GM23338 (cell line): ENCODE measurements at regions not wholly inside any gene's neighbourhood (a gene's known extent, or its start where the extent isn't known, plus 50 kb on each side); places are given as distances from the start of the nearest gene placed in this dataset.
"Not testable (repeated sequence)": the region's sequence is repeated elsewhere in the genome, so short reads cannot be mapped to it uniquely, and the experiment has no call there.

Source experiments
- ATAC-seq: fragments of 200-7000 bp; cut with Tn5 transposase; 3 replicates; pipeline ENCODE4 v1.9.1; 2020
- DNase-seq: peaks from one replicate; pipeline ENCODE4 v3.0.0-alpha.2; 2015; ENCODE audit warnings: low spot score
- H2AFZ ChIP-seq: fragments of 200-600 bp; sonication (generic); 2 replicates; pipeline ENCODE4 v1.8.0; 2016; ENCODE audit warnings: antibody characterized with exemption, mild to moderate bottlenecking, moderate library complexity
- H3F3A ChIP-seq: fragments of 200-600 bp; sonication (generic); replicated peaks from 2 replicates; pipeline ENCODE4 v1.8.0; 2017; ENCODE audit warnings: antibody characterized with exemption, mixed run types, low read depth
- H3K27ac ChIP-seq: fragments of 200-600 bp; sonication (generic); 2 replicates; pipeline ENCODE4 v1.6.1; 2016; ENCODE audit warnings: low read depth
- H3K27me3 ChIP-seq: fragments of 200-600 bp; sonication (generic); 2 replicates; pipeline ENCODE4 v1.8.0; 2016; ENCODE audit warnings: mild to moderate bottlenecking, mixed run types, moderate library complexity; ENCODE audit not compliant: insufficient read depth
- H3K36me3 ChIP-seq: fragments of 200-600 bp; sonication (generic); 2 replicates; pipeline ENCODE4 v1.8.0; 2016; ENCODE audit warnings: mild to moderate bottlenecking; ENCODE audit not compliant: insufficient read depth
- H3K4me1 ChIP-seq: fragments of 200-600 bp; sonication (generic); 2 replicates; pipeline ENCODE4 v1.8.0; 2016; ENCODE audit warnings: mild to moderate bottlenecking, moderate library complexity; ENCODE audit not compliant: insufficient read depth
- H3K4me2 ChIP-seq: fragments of 200-600 bp; sonication (generic); 2 replicates; pipeline ENCODE4 v1.7.1; 2017; ENCODE audit warnings: mixed run types
- H3K4me3 ChIP-seq: fragments of 200-600 bp; sonication (generic); 2 replicates; pipeline ENCODE4 v1.6.1; 2016; ENCODE audit warnings: mixed run types
- H3K79me2 ChIP-seq: fragments of 200-600 bp; sonication (generic); replicated peaks from 2 replicates; pipeline ENCODE4 v1.8.0; 2017; ENCODE audit warnings: mild to moderate bottlenecking; ENCODE audit not compliant: insufficient read depth
- H3K9me2 ChIP-seq: fragments of 200-600 bp; sonication (generic); 2 replicates; pipeline ENCODE4 v1.8.0; 2017; ENCODE audit not compliant: insufficient read depth
- H4K20me1 ChIP-seq: fragments of 200-600 bp; sonication (generic); replicated peaks from 2 replicates; pipeline ENCODE4 v1.8.0; 2017; ENCODE audit warnings: mild to moderate bottlenecking; ENCODE audit not compliant: insufficient read depth
- H3K27ac Mint-ChIP-seq: 2 replicates; pipeline ENCODE4 v1.8.0; 2020; ENCODE audit warnings: inconsistent platforms, mild to moderate bottlenecking, moderate library complexity, mixed read lengths
- H3K27me3 Mint-ChIP-seq: 3 replicates; pipeline ENCODE4 v1.8.0; 2022; ENCODE audit warnings: low read depth, mild to moderate bottlenecking, moderate library complexity, mixed read lengths, inconsistent platforms; ENCODE audit not compliant: insufficient read depth, poor library complexity
- H3K36me3 Mint-ChIP-seq: 3 replicates; pipeline ENCODE4 v1.8.0; 2021; ENCODE audit warnings: low read depth, mild to moderate bottlenecking, inconsistent platforms, moderate library complexity, mixed read lengths
- H3K4me1 Mint-ChIP-seq: 3 replicates; pipeline ENCODE4 v1.8.0; 2020; ENCODE audit warnings: mild to moderate bottlenecking, inconsistent platforms, mixed read lengths
- H3K4me3 Mint-ChIP-seq: 3 replicates; pipeline ENCODE4 v1.8.0; 2021; ENCODE audit warnings: moderate library complexity, mild to moderate bottlenecking, inconsistent platforms, mixed read lengths
- H3K9me3 Mint-ChIP-seq: 3 replicates; pipeline ENCODE4 v1.8.0; 2020; ENCODE audit warnings: moderate library complexity, mild to moderate bottlenecking, inconsistent platforms, mixed read lengths
- CTCF ChIP-seq, 2 experiments: fragments of 200-600 bp in 1 of 2; sonication (generic) in 1 of 2; conservative IDR thresholded peaks; 2 replicates each; pipeline versions ENCODE4 v1.5.1 to v1.6.1; 2016 to 2017; ENCODE audit warnings: antibody characterized with exemption in 2 of 2, low read depth in 2 of 2, mild to moderate bottlenecking in 2 of 2, moderate library complexity in 1 of 2
- ETS1 ChIP-seq: IDR thresholded peaks from 2 replicates; pipeline ENCODE4 v1.6.1; 2016; ENCODE audit warnings: antibody characterized with exemption
- EZH2 ChIP-seq: fragments of 200-600 bp; sonication (generic); IDR thresholded peaks from one replicate; pipeline ENCODE4 v1.8.0; 2017; ENCODE audit warnings: antibody characterized with exemption, mild to moderate bottlenecking, low read depth; ENCODE audit not compliant: unreplicated experiment
- EZH2phosphoT487 ChIP-seq: fragments of 200-600 bp; sonication (generic); IDR thresholded peaks from one replicate; pipeline ENCODE4 v1.8.1; 2018; ENCODE audit warnings: antibody characterized with exemption; ENCODE audit not compliant: unreplicated experiment
- JUNB ChIP-seq: IDR thresholded peaks from one replicate; pipeline ENCODE4 v1.6.1; 2016; ENCODE audit warnings: antibody characterized with exemption; ENCODE audit not compliant: unreplicated experiment
- NANOG ChIP-seq: IDR thresholded peaks from 2 replicates; pipeline ENCODE4 v1.6.1; 2016; ENCODE audit warnings: antibody characterized with exemption, borderline replicate concordance
- POLR2AphosphoS5 ChIP-seq: IDR thresholded peaks from 2 replicates; pipeline ENCODE4 v1.6.1; 2016; ENCODE audit warnings: antibody characterized with exemption, low read depth
- REST ChIP-seq: IDR thresholded peaks from one replicate; pipeline ENCODE4 v1.6.1; 2018; ENCODE audit warnings: antibody characterized with exemption; ENCODE audit not compliant: unreplicated experiment
- STAT1 ChIP-seq: IDR thresholded peaks from one replicate; pipeline ENCODE4 v1.6.1; 2016; ENCODE audit warnings: antibody characterized with exemption; ENCODE audit not compliant: unreplicated experiment
- ZNF114 ChIP-seq: fragments of 250-450 bp; sonication (Bioruptor Pico); IDR thresholded peaks from 2 replicates; pipeline ENCODE4 v1.5.0; 2020; ENCODE audit warnings: mild to moderate bottlenecking, moderate library complexity
- ZNF331 ChIP-seq: fragments of 250-450 bp; sonication (Bioruptor Pico); IDR thresholded peaks from 2 replicates; pipeline ENCODE4 v1.5.0; 2020; ENCODE audit warnings: low read depth, mild to moderate bottlenecking, moderate library complexity

GRCh38 chr2:8144131-8144631 is 537.7 kb upstream of the ID2 start (continued):
- TF ChIP-seq REST (no peak), EZH2phosphoT487 (no peak), ETS1 (no peak), NANOG (no peak), POLR2AphosphoS5 (no peak), JUNB (no peak), ZNF331 (CRISPR knock-in tag) (no peak), ZNF114 (CRISPR knock-in tag) (no peak), STAT1 (no peak)

GRCh38 chr2:8144785-8145184 is 537.1 kb upstream of the ID2 start:
- H2AFZ ChIP-seq, result no peak overlapping the region
- no peak overlapping the region for H3K4me2 ChIP-seq
- DNase-seq, result no peak
- TF ChIP-seq EZH2phosphoT487 (no peak), ZNF331 (CRISPR knock-in tag) (no peak), EZH2 (no peak), CTCF (conservative IDR thresholded peaks at IDR 0.05; ENCODE audit: low read depth in 2 of 2) (no peak), REST (no peak), ETS1 (no peak), STAT1 (no peak), ZNF114 (CRISPR knock-in tag) (no peak)
- no peaks in the 10 kb centered on the region for H3K79me2 ChIP-seq
- H3K36me3 ChIP-seq, result no peaks in the 10 kb centered on the region
- Mint-ChIP-seq H3K4me3 (no peak overlapping the region), H3K4me1 (peaks cover 1% of the 10 kb centered on the region; the same call in 1 of the 3 replicates), H3K27ac (no peak overlapping the region), H3K27me3 (peaks cover 4% of the 10 kb centered on the region), H3K9me3 (no peaks in the 10 kb centered on the region), H3K36me3 (no peaks in the 10 kb centered on the region)
- no peaks in the 10 kb centered on the region for H3F3A ChIP-seq
- H3K27me3 ChIP-seq, result no peaks in the 10 kb centered on the region
- H3K27ac ChIP-seq, result no peak overlapping the region
- H3K4me1 ChIP-seq, result no peaks in the 10 kb centered on the region
- H4K20me1 ChIP-seq, result no peaks in the 10 kb centered on the region
- no peak for ATAC-seq
- H3K9me2 ChIP-seq, result peaks cover 6% of the 10 kb centered on the region
- H3K4me3 ChIP-seq, result no peak overlapping the region

GRCh38 chr2:8145375-8145774 is 536.5 kb upstream of the ID2 start:
- not testable (repeated sequence) for H3K27ac Mint-ChIP-seq

More at GRCh38 chr2:8145375-8145774, 536.5 kb upstream of the ID2 start:
- H3K4me3 Mint-ChIP-seq, H3K4me1 Mint-ChIP-seq, H3K9me2 ChIP-seq, H2AFZ ChIP-seq, DNase-seq, H3F3A ChIP-seq, H3K36me3 Mint-ChIP-seq, H3K4me2 ChIP-seq, H4K20me1 ChIP-seq, H3K36me3 ChIP-seq, H3K27me3 ChIP-seq, H3K9me3 Mint-ChIP-seq, H3K79me2 ChIP-seq, ATAC-seq, H3K27me3 Mint-ChIP-seq, H3K27ac ChIP-seq, H3K4me1 ChIP-seq, H3K4me3 ChIP-seq: not testable (repeated sequence)
